NCI-H446 treated with DMSO at 0.1 percent for 48 hours (cell line): ENCODE measurements at regions not wholly inside any gene's neighbourhood (a gene's known extent, or its start where the extent isn't known, plus 50 kb on each side); places are given as distances from the start of the nearest gene placed in this dataset.

Experiments used
- DNase-seq: peaks from one replicate; lab custom pipeline; 2025; lab: John Stamatoyannopoulos, UW

DNA sequence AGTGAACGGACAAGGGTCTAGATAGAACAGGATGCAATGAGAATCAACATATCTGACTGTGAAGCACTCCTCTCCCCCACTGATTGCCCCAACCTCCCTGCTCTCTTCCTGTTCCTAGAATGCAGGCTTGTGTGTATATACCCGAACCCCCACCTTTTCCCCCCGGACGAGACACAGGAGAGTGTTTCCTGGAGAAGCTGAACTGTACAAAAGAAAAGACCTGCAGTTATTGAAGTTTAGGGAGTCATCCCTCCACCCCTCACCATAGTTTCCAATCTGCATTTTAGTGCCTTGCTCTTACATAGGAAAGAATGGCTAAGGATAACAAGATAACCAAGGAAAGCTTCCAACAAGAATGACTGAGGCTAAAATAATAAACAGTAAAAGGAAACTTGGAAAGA lies 55.5 kb upstream of the PDE10A start:
- no peak for DNase-seq

DNA sequence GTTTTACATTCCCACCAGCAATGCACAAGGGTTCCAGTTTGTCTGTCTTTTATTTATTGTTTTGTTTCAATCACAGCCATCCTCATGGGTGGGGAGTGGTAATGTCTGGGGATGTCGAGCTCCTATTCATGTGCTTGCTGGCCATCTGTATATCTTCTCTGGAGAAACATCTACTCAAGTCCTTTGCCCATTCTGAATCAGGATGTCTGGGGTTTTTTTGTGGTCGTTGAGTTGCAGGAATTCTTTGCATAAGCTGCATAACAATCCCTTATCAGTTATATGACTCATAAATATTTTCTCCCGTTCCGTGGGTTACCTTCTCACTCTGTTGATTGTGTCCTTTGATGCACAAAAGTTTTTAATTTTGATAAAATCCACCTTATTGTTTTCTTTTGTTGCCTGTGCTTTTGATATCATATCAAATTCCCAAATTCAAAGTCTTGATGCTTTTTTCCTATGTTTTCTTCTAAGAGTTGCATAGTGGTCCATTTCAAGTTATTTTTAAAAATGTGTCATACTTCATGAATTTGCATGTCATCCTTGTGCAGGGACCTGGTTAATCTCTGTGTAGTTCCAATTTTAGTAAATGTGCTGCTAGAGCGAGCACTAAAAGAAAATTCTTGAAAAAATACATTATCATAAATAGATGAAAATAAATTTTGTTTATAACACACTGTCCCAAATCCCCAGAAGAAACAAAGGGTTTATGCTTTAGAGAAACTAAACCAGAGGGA lies 54.9 kb upstream of the PDE10A start:
- DNase-seq, result no peak

DNA sequence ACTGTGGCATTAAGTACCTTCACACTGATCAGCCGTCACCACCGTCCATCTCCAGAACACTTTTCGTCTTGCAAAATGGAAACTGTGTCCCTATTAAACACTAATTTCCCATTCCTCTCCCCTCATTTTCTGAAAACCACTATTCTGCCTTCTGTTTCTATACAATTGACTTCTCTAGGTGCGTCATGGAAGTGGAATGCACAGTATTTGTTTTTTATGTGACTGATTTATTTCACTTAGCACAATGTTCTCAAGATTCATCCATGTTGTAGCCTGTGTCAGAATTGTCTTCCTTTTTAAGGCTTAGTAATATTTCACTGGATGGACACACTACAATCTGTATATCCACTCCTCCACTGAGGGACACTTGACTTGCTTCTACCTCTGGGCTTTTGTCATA lies 53.8 kb upstream of the PDE10A start:
- no peak for DNase-seq

DNA sequence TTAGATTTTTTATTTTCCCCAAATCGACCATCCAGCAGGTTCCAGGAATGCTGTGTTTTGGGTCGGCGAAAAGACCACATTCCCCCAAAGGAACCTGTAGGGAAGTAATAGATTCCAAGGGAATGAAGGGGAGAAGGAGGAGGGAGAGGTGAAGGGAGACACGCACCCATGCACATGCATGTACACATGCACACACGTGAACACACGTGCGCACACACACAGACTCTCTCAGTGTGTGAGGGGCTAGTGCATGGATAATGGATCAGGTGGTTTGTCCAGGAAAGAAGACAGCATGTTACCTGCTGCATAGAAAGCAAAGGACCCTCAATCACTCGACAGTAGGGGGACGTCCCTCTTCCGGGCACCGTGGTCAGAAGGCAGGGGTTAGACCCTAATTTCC lies 52.4 kb upstream of the PDE10A start:
- no peak for DNase-seq

DNA sequence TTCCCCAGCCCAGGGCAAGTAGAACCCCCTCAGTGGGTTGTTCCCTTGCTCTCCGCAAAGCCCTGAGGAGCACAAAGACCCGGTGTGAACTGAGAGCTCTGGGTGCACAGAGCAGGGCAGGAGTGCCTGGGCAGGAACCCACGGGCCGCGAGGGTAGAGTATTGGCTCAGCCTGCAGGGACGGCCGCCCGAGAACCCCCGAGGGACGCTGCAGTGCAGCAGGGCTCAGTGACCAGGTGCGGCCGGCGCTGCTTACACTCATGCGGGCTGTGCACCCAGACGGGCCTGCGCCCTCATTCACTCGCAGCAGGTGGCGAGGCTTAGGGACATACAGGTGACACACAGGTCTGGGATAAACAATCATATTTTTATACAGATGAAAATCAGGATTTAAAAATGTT lies 51.9 kb upstream of the PDE10A start:
- DNase-seq, result no peak

DNA sequence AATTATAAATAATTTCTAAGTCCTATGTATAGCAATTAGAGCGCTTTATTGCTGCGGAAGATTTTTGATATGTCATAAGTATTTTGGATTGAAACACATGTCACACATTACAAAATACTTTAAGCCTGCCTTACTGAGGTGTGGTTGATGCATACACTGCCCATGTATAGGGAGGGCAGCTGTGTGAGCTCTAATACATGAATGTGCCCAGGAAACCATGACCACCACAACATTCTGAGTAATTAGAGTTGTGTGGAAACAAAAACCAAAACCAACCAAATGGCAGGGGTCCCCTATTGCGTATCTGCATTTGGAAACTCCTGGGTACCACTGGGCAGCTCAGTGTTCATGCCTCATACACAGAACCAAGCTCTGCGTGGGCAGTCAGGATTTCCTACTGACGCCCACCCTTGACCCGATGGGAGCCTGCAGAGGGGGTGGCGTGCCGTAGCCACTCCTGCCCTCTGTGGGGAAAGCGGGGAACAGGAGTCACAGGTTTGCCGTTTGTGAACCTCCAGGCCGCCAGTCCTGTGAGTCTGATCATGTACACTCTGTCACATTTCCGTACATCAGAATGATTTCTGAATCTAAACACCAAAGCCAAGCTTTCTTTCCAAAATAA lies 50.9 kb upstream of the PDE10A start:
- no peak for DNase-seq
